8988T (cell line): ENCODE measurements at regions not wholly inside any gene's neighbourhood (a gene's known extent, or its start where the extent isn't known, plus 50 kb on each side); places are given as distances from the start of the nearest gene placed in this dataset.
"Not testable (repeated sequence)": the region's sequence is repeated elsewhere in the genome, so short reads cannot be mapped to it uniquely, and the experiment has no call there.

Experiments used
- DNase-seq: peaks from one replicate; pipeline ENCODE4 v3.0.0; 2011

DNA sequence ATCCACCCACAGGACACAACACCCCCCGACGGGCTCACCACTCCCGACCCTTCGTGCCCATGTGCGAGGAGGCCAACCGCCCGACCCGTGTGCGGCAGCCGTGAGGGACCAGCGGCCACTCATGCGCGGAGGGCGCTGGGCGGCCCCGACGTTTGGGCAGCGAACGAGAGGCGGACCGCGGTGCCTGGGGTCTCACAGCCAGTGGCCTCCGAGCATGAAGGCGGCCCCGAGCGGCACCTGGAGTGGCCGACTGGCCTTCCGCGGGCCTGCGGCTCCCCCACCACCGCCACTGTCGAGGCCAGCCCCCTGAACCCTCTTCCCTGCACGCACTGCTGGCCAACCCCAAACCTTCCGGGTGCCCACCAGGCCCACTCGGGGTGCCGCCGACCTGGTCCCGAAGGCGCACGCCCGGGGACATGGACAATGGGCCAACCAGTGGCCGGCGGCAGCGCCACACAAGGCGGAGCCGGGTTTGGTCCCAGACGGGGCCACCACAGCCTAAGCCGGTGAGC is 4274.9 kb upstream of the OR11H1 start:
- DNase-seq: no peak

DNA sequence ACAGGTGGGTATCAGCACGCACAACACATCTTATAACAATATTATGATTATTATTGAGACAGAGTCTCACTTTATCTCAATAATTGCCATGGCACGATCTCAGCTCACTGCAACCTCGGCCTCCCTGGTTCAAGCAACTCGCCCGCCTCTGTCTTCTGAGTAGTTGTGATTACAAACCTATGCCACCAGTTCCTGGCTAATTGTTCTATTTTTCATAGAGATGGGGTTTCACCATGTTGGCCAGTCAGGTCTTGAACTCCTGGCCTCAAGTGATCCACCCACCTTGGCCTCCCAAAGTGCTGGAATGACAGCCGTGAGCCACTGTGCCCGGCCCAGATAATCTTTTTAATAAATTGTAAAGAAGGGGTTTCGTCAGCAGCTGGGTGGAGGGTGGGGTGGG is 4257.0 kb upstream of the OR11H1 start:
- not testable (repeated sequence) for DNase-seq

DNA sequence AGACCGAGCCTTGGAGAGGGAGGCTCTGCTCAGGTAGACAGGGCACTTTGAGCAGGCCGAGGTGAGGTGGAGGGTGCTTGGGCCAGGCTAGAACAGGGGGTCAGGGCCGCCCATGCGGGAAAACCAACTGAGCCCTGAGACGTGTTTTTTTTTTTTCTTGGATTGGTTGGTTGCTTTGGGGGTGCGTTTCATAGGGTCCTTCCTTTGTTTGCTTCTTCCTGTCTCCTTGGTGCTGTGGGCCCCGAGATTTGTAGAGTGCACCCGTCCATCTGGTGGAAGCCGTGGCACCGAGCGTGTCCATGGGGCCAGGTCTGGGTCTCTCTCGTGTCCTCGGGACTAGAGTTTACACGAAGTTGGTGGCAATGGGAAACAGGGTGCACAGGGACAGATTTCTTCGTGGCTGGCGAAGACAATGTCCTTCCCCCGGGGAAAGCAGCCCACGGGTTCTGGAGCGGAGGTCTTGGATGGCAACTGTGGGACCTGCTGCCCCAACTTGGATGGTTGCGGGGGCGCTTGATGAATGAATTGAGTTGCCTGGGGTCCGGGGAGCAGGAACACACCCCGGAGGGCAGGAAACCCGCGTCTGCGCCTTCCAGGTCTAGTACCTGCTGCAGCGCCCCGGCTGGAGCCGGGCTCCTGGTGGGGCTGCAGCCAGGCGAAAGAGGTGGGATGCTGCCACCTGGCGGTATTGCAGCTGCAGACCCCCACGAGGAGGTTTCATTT is 4242.7 kb upstream of the OR11H1 start:
- peak; percentile 11 for DNase-seq

DNA sequence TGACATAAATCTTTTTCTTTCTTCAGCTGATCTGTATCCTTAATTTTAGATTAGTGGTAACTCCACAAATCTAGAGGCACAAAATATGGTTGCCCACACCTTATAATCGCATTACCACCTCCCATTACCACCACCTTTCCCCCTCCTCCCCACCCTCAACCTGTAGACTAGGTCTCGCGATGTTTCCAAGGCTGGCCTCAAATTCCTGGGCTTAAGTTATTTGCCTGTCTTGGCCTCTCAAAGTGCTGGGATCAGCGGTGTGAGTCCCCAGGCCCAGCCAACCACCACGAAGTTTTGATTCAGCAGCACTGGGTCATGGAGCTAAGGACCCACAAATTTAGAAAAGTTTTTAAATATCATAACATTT is 4242.2 kb upstream of the OR11H1 start:
- DNase-seq: not testable (repeated sequence)

DNA sequence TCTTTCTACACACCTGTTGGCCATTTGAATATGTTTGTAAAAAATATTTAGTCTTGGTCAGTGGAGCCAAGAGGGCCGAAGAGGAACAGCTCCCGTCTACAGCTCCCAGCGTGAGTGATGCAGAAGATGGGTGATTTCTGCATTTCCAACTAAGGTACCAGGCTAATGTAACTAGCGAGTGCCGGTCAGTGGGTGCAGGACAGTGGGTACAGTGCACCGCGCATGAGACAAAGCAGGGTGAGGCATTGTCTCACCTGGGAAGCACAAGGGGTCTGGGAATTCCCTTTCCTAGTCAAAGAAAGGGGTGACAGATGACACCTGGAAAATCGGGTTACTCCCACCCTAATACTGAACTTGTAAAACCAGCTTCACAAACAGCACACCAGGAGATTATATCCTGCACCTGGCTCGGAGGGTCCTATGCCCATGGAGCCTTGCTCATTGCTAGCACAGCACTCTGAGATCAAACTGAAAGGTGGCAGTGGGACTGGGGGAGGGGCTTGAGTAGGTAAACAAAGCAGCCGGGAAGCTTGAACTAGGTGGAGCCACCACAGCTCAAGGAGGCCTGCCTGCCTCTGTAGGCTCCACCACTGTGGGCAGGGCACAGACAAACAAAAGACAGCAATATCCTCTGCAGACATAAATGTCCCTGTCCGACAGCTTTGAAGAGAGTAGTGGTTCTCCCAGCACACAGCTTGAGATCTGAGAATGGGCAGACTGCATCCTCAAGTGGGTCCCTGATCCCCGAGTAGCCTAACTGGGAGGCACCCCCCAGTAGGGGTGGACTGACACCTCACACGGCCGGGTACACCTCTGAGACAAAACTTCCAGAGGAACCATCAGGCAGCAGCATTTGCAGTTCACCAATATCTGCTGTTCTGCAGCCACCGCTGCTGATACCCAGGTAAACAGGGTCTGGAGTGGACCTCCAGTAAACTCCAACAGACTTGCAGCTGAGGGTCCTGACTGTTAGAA is 4239.5 kb upstream of the OR11H1 start:
- not testable (repeated sequence) for DNase-seq

DNA sequence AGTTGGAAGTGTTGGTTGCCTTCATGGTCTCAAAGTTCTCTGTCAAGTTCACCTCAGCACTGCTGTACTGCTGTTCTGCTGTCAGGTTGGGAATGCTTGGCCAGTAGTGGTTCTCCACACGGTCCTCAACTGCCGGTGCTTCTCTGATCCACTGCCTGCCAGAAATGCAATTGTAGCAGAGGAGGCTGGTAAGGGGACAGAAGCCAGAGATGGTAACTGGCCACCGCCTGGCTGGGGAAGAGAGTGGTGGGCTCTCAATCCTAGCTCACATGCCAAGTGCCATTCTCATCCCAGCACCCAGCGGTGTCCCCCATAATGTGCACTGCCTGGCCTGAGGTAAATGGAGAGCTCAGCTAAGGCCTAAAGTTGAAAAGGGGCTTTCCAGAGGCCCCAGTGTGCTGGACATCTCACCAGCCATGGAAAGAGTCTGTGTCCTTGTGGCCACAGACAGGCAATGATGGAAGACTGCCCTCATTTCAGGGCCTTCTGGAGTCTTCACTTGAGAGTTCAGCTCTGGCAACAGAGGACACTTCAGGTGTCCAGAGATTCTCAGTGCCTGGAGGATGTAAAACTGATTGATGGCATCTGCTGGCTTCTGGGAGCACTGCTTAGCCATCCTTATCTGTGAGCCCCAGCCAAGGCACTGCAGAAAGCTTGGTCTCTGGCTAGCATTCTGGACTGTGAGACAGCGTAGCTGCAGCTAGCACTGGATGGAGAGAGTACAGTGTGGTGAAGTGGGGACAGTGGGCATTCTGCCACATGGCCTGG is 4229.7 kb upstream of the OR11H1 start:
- DNase-seq: not testable (repeated sequence)

DNA sequence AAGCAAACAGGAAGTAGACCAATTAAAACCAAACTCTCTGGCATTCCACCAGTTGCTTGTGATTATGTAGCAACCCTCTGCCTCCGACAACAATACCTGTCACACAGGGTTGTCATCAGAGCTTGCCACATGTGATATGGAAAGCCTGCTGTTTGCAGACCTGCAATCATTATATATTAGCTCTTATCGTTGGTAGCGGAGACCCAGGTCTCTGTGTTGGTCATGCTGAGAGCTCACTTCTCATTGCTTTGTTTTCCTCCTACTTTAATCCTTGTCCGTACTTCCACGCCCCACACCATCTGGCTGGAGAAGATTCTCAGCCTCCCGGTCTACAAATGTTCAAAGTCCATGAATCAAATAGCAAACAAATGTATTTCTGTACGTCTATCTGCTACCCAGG is 4225.6 kb upstream of the OR11H1 start:
- DNase-seq: not testable (repeated sequence)

DNA sequence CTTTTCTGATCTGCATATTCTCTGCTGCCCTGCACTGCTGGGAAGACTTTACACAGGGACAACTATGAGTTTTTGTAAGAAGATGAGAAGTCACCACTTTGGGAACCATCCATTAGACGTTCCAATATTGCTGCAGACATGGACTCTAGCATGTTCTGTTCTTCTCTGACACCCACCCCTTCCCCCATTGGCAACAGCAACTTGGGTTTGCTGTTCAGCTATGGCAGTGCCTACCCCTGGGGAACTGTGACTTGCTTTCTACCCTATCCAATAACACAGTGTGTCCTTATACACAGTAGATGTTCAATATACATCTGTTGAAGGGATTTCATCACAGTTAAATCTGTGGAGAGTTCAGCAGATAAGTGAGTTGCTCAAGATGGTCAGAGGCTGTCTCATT is 4225.1 kb upstream of the OR11H1 start:
- DNase-seq: not testable (repeated sequence)

DNA sequence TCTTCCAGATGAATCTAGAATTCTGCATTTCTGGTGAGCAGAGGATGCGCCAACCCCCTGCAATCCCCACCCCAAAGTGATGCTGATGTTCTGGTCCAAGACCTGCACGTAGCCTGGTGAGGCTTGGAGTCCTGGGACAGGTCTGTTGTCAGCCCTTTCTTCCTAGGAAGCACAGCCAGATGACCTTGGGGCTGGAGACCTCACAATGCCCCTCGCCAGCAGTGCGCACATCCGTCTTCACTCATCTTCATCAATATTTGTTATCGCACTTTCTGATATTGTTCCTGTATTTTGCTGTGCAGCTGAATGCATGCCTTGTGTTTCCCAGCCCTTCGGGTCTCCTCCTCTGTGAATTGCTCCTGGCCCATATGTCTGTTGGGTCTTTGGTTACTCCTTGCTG is 4222.8 kb upstream of the OR11H1 start:
- DNase-seq: not testable (repeated sequence)

DNA sequence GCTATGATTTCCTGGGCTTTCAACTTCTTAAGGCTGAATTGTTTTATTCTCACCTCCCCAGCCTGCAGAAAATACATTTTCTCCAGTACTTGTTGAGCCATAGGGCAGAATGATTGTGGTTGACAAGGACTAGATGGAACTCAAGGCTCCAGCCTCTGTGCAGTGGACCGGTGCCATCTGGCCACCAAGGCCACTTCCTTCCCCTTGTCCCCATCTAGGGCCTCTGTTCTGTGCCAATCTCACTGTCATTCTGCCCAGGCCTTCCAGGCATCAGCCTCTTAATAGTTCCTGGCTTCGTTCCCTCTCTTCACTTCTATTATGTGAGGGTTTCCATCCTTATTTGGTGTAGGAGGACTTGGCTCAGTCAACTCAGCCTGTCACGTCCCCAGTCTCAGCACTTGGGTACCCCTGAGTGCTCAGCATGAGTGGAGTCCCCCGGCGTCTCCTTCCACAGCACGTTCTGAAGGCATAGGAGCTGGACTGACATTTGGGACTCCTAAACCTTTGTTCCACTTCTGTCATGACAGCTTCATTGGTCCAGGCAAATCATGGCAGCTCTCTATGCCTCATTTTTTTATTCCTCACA is 4221.0 kb upstream of the OR11H1 start:
- DNase-seq: not testable (repeated sequence)

DNA sequence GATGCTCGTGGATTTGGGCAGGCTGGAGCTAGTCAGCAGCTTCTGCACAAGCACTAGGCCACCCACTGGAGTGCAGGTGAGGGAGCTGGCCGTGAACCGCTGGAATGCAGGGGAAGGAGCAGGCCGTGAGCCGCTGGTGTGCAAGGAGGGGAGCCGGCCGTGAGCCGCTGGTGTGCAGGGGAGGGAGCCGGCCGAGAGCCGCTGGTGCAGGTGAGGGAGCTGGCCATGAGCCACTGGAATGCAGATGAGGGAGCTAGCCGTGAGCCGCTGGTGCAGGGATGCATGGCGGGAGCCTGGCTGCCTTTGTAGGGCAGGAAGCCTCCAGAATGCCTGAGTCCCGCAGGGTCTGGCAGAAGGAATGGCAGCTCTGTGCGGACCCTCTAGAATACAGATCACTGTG is 4220.0 kb upstream of the OR11H1 start:
- no peak for DNase-seq

DNA sequence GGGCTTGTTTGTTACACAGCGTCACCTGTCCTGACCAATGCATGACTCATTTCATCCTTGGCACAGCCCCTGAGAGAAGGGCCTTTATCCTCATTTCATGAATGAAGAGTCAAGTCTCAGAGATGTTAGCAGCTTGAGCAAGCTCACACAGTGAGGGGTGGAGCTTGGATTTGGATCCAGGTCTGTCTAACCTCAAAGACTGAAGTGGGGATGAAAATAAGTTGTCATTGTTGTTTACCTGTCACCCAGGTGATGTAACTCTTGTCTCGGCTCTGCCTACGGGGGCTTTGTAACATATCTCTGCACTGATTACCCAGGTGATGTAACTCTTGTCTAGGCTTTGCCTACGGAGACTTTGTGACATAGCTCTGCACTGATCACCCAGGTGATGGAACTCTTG is 4218.2 kb upstream of the OR11H1 start:
- DNase-seq: not testable (repeated sequence)

DNA sequence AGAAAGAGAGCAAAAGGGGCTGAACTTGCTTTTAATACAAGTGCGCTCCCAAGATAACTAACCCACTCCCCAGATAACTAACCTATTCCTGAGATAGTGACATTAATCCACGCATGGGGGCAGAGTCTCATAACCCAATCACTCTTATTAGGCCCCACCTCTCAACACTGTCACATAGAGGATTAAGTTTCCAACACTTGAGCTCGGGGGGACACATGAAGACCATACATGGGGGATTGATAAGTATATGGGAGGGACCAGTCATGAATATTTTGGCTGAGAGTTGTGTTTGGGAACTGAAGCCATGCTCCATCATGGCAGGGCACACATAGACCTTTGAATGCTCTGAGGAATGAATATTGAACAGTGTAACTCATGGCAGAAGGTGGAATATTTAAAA is 4217.3 kb upstream of the OR11H1 start:
- DNase-seq: not testable (repeated sequence)

DNA sequence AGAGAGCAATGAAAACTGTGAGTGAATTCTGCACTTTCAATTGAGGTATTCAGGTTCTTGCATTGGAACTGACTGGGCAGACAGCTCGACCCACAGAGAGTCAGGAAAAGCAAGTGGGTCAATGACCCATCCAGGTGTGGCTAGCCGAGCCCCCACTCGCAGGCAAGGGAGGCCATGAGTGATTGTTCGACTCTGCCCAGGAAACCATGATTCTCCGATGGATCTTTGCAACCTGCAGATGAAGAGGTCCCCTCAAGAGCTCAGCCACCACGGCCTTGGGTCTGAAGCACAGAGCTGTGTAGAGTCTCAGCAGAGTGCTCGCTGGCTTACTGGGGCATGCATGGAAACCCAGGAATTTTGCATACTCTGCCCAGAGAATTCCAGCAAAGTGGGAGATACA is 4215.4 kb upstream of the OR11H1 start:
- DNase-seq: not testable (repeated sequence)

DNA sequence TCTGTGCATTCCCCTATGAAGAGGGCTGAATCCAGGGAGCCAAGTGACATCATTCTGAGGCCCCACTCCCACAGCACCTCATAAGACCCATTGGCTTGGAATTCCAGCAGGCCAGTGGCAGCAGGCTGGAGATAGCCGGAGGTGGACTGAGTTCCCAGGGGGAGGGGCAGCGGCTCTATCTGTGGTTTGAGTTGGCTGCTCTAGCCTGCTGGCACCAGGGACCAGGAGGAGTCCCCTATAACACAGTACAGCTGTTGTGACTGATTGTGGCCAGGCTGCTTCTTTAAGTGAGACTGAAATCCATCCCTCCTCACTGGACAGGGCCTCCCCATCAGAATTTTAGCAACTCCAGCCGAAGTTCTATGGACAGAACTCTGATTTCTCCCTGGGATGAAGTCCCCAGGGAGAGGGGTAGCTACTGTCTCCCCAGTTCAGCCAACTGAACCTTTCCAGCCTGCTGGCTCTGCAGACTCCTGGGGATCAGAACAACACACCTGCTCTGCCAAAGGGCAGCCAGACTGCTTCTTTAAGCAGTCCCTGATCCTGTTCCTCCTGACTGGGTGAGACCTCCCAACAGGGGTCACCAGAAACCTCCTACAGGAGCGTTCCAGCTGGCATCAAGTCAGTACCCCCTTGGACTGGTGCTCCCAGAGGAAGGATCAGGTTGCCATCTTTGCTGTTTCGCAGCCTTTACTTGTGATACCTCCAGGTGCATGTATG is 4214.8 kb upstream of the OR11H1 start:
- not testable (repeated sequence) for DNase-seq

DNA sequence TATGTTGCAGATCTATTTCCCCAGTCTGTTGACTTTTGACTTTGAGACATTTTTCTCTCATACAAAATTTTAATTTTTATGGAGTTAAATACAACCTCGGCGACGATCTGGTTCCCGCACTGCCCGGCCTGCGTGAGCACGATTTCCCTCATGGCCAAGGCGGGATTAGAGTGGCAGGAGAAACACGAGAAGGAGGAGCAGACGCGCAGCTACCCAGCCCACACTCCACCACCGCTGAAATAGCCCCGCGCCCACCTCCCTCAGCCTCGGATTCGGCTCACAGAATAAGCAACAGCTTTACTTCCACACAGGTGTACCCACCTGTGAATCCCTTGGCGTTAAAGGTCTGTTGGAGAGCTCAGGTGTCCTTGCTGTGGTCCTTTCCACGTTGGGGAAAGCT is 4209.4 kb upstream of the OR11H1 start:
- DNase-seq: not testable (repeated sequence)

DNA sequence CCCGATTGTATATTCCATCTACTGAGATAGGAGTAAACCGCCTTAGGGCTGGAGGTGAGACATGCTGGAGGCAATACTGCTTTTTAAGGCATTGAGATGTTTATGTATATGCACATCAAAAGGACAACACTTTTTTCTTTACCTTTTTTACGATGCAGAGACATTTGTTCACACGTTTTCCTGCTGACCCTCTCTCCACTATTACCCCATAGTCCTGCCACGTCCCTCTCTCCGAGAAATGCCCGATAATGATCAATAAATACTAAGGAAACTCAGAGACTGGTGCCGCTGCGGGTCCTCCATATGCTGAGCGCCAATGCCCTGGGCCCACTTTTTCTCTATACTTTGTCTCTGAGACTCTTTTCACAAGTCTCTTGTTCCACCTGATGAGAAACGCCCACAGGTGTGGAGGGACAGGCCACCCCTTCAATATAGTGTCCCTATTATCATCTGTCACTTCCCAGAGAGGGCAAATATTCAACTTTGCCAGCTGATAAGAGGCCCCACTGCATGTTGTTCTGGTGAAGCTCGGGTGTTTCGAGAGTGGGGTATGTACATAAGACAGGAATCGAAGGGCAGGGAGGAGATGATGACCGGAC is 4203.5 kb upstream of the OR11H1 start:
- not testable (repeated sequence) for DNase-seq

DNA sequence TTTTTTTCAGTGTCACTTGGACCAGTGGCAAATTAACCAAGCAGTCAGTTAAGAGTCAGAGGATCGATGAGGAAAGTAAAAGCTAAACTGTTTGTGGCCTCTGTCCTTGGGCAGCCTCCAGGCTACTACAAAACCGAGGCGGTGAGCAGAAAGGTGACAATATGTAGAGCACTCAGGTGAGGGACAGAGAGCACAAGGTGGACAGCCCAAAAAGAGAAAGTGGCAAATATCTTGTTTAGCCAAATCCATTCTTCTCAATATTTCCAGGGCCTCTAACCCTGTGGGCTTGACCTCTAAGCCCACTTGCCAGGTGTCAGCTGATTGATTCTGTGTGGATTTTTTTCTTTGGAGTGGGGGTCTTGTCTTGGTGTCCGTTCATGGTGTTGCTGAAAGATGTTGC is 4202.2 kb upstream of the OR11H1 start:
- no peak for DNase-seq

DNA sequence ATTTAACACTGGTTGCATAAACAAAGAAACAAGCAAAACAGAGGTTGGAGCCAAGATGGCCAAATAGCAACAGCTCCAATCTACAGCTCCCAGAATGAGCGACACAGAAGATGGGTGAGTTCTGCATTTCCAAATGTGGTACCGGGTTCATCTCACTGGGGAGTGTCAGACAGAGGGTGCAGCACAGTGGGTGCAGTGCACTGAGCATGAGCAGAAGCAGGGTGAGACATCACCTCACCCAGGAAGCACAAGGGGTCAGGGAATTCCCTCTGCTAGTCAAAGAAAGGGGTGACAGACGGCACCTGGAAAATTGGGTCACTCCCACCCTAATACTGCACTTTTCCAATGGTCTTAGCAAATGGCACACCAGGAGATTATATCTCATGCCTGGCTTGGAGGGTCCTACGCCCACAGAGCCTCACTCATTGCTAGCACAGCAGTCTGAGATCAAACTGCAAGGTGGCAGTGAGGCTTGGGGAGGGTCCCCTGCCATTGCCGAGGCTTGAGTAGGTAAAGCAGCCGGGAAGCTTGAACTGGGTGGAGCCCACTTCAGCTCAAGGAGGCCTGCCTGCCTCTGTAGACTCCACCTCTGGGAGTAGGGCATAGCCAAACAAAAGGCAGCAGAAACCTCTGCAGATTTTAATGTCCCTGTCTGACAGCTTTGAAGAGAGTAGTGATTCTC is 4186.5 kb upstream of the OR11H1 start:
- not testable (repeated sequence) for DNase-seq

DNA sequence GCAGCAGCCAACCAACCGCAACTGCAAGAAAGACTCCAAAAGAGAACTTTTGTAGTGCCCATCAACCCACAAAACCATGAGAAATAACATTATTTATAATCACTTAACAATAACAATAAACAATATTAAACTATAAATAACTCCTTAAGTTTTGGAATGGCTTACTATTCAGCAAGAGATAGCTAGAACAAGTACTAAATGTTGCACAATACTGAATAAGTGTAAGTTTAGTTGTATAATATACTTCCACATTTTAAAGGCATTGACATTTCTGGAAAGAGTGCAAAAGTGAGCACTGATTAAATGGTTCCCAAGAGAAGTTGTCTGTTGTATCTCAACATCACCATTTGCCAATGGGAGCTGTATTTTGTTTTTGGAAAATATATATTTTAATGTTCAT is 4176.8 kb upstream of the OR11H1 start:
- DNase-seq: not testable (repeated sequence)

DNA sequence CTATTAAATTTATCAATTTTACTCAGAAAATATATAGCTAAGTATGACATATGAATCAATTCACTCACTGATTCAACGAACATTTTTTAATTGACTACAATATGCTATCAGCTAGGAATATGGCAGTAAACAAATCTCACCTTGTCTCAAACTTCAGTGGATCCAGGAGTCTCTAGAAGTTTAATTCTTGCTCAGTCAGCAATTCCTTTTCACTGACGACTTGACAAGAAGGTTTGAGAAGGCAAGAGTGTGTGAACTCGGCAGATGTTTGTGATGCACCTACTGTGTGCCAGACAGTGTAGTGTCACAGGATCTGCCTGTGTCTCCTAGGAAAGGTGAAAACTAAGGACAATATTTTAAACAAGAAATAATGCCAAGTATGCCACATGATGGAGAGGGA is 4175.7 kb upstream of the OR11H1 start:
- not testable (repeated sequence) for DNase-seq
